Neural cell (in vitro differentiated cells): ENCODE measurements at regions not wholly inside any gene's neighbourhood (a gene's known extent, or its start where the extent isn't known, plus 50 kb on each side); places are given as distances from the start of the nearest gene placed in this dataset.

Experiments
- H2AFZ ChIP-seq: fragments of 200-600, 300-800 bp; sonication (generic), shearing (Covaris generic); 2 replicates; pipeline ENCODE4 v1.6.0; 2014; ENCODE audit warnings: low read depth, mild to moderate bottlenecking, antibody characterized with exemption, low read length, moderate library complexity
- H3F3A ChIP-seq: fragments of 200-600 bp; shearing (Covaris generic); 2 replicates; pipeline ENCODE4 v1.6.1; 2016; ENCODE audit warnings: mild to moderate bottlenecking, moderate library complexity, mixed read lengths, antibody characterized with exemption, low read length; ENCODE audit not compliant: insufficient read depth, poor library complexity, severe bottlenecking
- H3K27ac ChIP-seq: fragments of 200-600, 300-800 bp; sonication (generic), shearing (Covaris generic); 2 replicates; pipeline ENCODE4 v1.5.1; 2014; ENCODE audit warnings: mild to moderate bottlenecking, low read length, moderate library complexity
- H3K27me3 ChIP-seq: fragments of 300-800, 200-600 bp; sonication (generic), shearing (Covaris generic); 2 replicates; pipeline ENCODE4 v1.6.0; 2014; ENCODE audit warnings: mild to moderate bottlenecking, low read depth, low read length, moderate library complexity; ENCODE audit not compliant: insufficient read depth
- H3K36me3 ChIP-seq: fragments of 300-800, 200-600 bp; sonication (generic), shearing (Covaris generic); 2 replicates; pipeline ENCODE4 v1.5.1; 2014; ENCODE audit warnings: mild to moderate bottlenecking, antibody characterized with exemption, low read length, moderate library complexity; ENCODE audit not compliant: insufficient read depth
- H3K4me2 ChIP-seq: fragments of 300-800, 200-600 bp; sonication (generic), shearing (Covaris generic); 2 replicates; pipeline ENCODE4 v1.6.0; 2014; ENCODE audit warnings: mild to moderate bottlenecking, low read length
- H3K4me3 ChIP-seq: fragments of 300-800, 200-600 bp; sonication (generic), shearing (Covaris generic); 2 replicates; pipeline ENCODE4 v1.5.1; 2014; ENCODE audit warnings: mild to moderate bottlenecking, low read length, moderate library complexity
- H3K79me2 ChIP-seq: fragments of 200-600 bp; shearing (Covaris generic); replicated peaks from 2 replicates; pipeline ENCODE4 v1.6.0; 2014; ENCODE audit warnings: mild to moderate bottlenecking, low read length, moderate library complexity; ENCODE audit not compliant: insufficient read depth
- H3K9ac ChIP-seq: fragments of 300-800, 200-600 bp; sonication (generic), shearing (Covaris generic); 2 replicates; pipeline ENCODE4 v1.6.1; 2016; ENCODE audit warnings: mild to moderate bottlenecking, low read length, mixed read lengths
- H3K9me2 ChIP-seq: fragments of 200-600 bp; shearing (Covaris generic); 2 replicates; pipeline ENCODE4 v1.6.1; 2016; ENCODE audit warnings: mild to moderate bottlenecking, low read length, mixed read lengths; ENCODE audit not compliant: insufficient read depth
- H3K9me3 ChIP-seq: fragments of 200-600, 300-800 bp; sonication (generic), shearing (Covaris generic); 2 replicates; pipeline ENCODE4 v1.6.1; 2016; ENCODE audit warnings: mild to moderate bottlenecking, mixed run types, low read length, moderate library complexity, mixed read lengths
- H4K20me1 ChIP-seq: fragments of 200-600 bp; shearing (Covaris generic); 2 replicates; pipeline ENCODE4 v1.6.1; 2016; ENCODE audit warnings: mild to moderate bottlenecking, mixed run types; ENCODE audit not compliant: insufficient read depth
- CTCF ChIP-seq: fragments of 450-650 bp; IDR thresholded peaks from 2 replicates; pipeline ENCODE4 v1.5.1; 2014; ENCODE audit warnings: antibody characterized with exemption, mild to moderate bottlenecking, moderate library complexity; ENCODE audit not compliant: poor library complexity, severe bottlenecking
- EP300 ChIP-seq: fragments of 450-650 bp; conservative IDR thresholded peaks from 2 replicates; pipeline ENCODE4 v1.6.1; 2014; ENCODE audit warnings: antibody characterized with exemption, mild to moderate bottlenecking, moderate library complexity; ENCODE audit not compliant: poor library complexity, severe bottlenecking
- EZH2 ChIP-seq: fragments of 200-600, 300-800 bp; shearing (Covaris generic), sonication (generic); IDR thresholded peaks from 2 replicates; pipeline ENCODE4 v1.6.1; 2014; ENCODE audit warnings: antibody characterized with exemption, low read length, borderline replicate concordance, mild to moderate bottlenecking; ENCODE audit not compliant: insufficient read depth, poor library complexity, severe bottlenecking
- MXI1 ChIP-seq: fragments of 450-650 bp; conservative IDR thresholded peaks from 2 replicates; pipeline ENCODE4 v1.6.1; 2014; ENCODE audit warnings: antibody characterized with exemption, mild to moderate bottlenecking; ENCODE audit not compliant: poor library complexity, severe bottlenecking
- POLR2AphosphoS5 ChIP-seq: IDR thresholded peaks from 2 replicates; pipeline ENCODE4 v1.6.1; 2012
- RAD21 ChIP-seq: fragments of 450-650 bp; conservative IDR thresholded peaks from 2 replicates; pipeline ENCODE4 v1.6.1; 2014; ENCODE audit warnings: antibody characterized with exemption, mild to moderate bottlenecking, moderate library complexity
- REST ChIP-seq: IDR thresholded peaks from 2 replicates; pipeline ENCODE4 v1.6.1; 2012; ENCODE audit warnings: borderline replicate concordance
- SMC3 ChIP-seq: fragments of 450-650 bp; conservative IDR thresholded peaks from 2 replicates; pipeline ENCODE4 v1.6.1; 2014; ENCODE audit warnings: antibody characterized with exemption, mild to moderate bottlenecking, moderate library complexity; ENCODE audit not compliant: poor library complexity
- TAF1 ChIP-seq: IDR thresholded peaks from 2 replicates; pipeline ENCODE4 v1.6.1; 2012; ENCODE audit warnings: low read depth

- Histone ChIP-seq H4K20me1 (no peaks in the 10 kb centered on the region), H3K4me3 (no peak overlapping the region), H3K9ac (no peak overlapping the region), H3K9me3 (no peaks in the 10 kb centered on the region), H2AFZ (no peak overlapping the region), H3K79me2 (no peaks in the 10 kb centered on the region), H3K9me2 (no peaks in the 10 kb centered on the region), H3K36me3 (no peaks in the 10 kb centered on the region), H3F3A (no peaks in the 10 kb centered on the region), H3K27me3 (no peaks in the 10 kb centered on the region), H3K4me2 (no peak overlapping the region), H3K27ac (no peak overlapping the region)
- TF ChIP-seq SMC3, result no peak
These were observed 238.8 kb downstream of the POLR1F start for GRCh38 chr7:19470031-19470430.

GRCh38 chr7:19465861-19466260 lies 243.0 kb downstream of the POLR1F start:
- Histone ChIP-seq H3K27ac (no peak overlapping the region), H3K9me2 (no peaks in the 10 kb centered on the region), H3K9ac (no peak overlapping the region), H3K27me3 (no peaks in the 10 kb centered on the region), H3F3A (no peaks in the 10 kb centered on the region), H3K36me3 (no peaks in the 10 kb centered on the region), H3K4me3 (no peak overlapping the region), H3K79me2 (no peaks in the 10 kb centered on the region), H3K9me3 (no peaks in the 10 kb centered on the region), H4K20me1 (no peaks in the 10 kb centered on the region), H2AFZ (no peak overlapping the region), H3K4me2 (no peak overlapping the region)
- TF ChIP-seq RAD21 (no peak), SMC3 (no peak), POLR2AphosphoS5 (no peak), CTCF (no peak), MXI1 (no peak), EZH2 (no peak), EP300 (no peak), TAF1 (no peak), REST (no peak)

- no peak for TF ChIP-seq EP300
- no peak for TF ChIP-seq CTCF
- no peak for TF ChIP-seq TAF1
- no peak for TF ChIP-seq MXI1
- TF ChIP-seq RAD21, result no peak
- TF ChIP-seq REST, result no peak
- no peak for TF ChIP-seq SMC3
- no peak for TF ChIP-seq POLR2AphosphoS5
- TF ChIP-seq EZH2, result no peak
- H2AFZ ChIP-seq, result no peak overlapping the region
These were observed 244.1 kb downstream of the POLR1F start for GRCh38 chr7:19464751-19465150.

More at GRCh38 chr7:19464751-19465150, 244.1 kb downstream of the POLR1F start:
- no peak overlapping the region for H3K9ac ChIP-seq
- no peaks in the 10 kb centered on the region for H3K27me3 ChIP-seq
- no peaks in the 10 kb centered on the region for H3K79me2 ChIP-seq
- no peaks in the 10 kb centered on the region for H3K36me3 ChIP-seq
- H3K27ac ChIP-seq, result no peak overlapping the region
- no peaks in the 10 kb centered on the region for H3K9me2 ChIP-seq
- H3K9me3 ChIP-seq, result no peaks in the 10 kb centered on the region
- no peaks in the 10 kb centered on the region for H4K20me1 ChIP-seq
- H3K4me3 ChIP-seq, result no peak overlapping the region
- H3K4me2 ChIP-seq, result no peak overlapping the region
- no peaks in the 10 kb centered on the region for H3F3A ChIP-seq
